Common myeloid progenitor, CD34-positive (primary cell): ENCODE measurements at regions not wholly inside any gene's neighbourhood (a gene's known extent, or its start where the extent isn't known, plus 50 kb on each side); places are given as distances from the start of the nearest gene placed in this dataset.
A peak's percentile ranks its signal among the peaks of the same experiment; 100 is the strongest.

Experiments
- CTCF ChIA-PET: fragments of 350-600 bp; sonication (Branson Sonifier 250); formaldehyde crosslinking; loops from one replicate; lab custom pipeline; 2021; ENCODE audit warnings: antibody characterized with exemption; lab: Charles Lee
- POLR2A ChIA-PET: fragments of 350-600 bp; sonication (Branson Sonifier 250); formaldehyde crosslinking; loops from one replicate; lab custom pipeline; 2021; ENCODE audit warnings: antibody characterized with exemption; lab: Charles Lee
- DNase-seq, 3 donors: peaks; one replicate each; pipeline versions ENCODE4 v3.0.0 to v3.0.0-alpha.2; 2013
- H3K27ac ChIP-seq, 2 experiments: 1 replicate in 1 of 2; 2 replicates in 1 of 2; pipeline ENCODE4 v1.7.0; 2013; ENCODE audit warnings: inconsistent platforms in 2 of 2, low read length in 2 of 2, mild to moderate bottlenecking in 2 of 2, low read depth in 1 of 2, moderate library complexity in 1 of 2; ENCODE audit not compliant: severe bottlenecking in 2 of 2, insufficient read depth in 1 of 2, poor library complexity in 1 of 2
- H3K27me3 ChIP-seq, 5 experiments: replicated peaks in 2 of 5; 1 replicate in 3 of 5; 2 replicates in 2 of 5; pipeline versions ENCODE4 v1.6.1 to v1.7.0; 2013; ENCODE audit warnings: low read length in 4 of 5, mild to moderate bottlenecking in 2 of 5, moderate library complexity in 2 of 5, inconsistent platforms in 1 of 5; ENCODE audit not compliant: insufficient read depth in 5 of 5, control insufficient read depth in 4 of 5
- H3K36me3 ChIP-seq, 4 experiments: 1 replicate in 2 of 4; 2 replicates in 2 of 4; pipeline versions ENCODE4 v1.6.1 to v1.7.0; 2013; ENCODE audit warnings: low read length in 3 of 4, control low read depth in 1 of 4, mild to moderate bottlenecking in 1 of 4; ENCODE audit not compliant: control insufficient read depth in 4 of 4, insufficient read depth in 4 of 4
- H3K4me1 ChIP-seq, 4 experiments: 1 replicate in 3 of 4; 2 replicates in 1 of 4; pipeline versions ENCODE4 v1.6.1 to v1.7.1; 2013; ENCODE audit warnings: low read length in 3 of 4, mild to moderate bottlenecking in 3 of 4, control low read depth in 1 of 4, inconsistent platforms in 1 of 4, moderate library complexity in 1 of 4; ENCODE audit not compliant: control insufficient read depth in 4 of 4, insufficient read depth in 4 of 4; ENCODE audit errors: control extremely low read depth in 1 of 4
- H3K4me3 ChIP-seq, 7 experiments: 1 replicate in 4 of 7; 2 replicates in 3 of 7; pipeline versions ENCODE4 v1.5.1 to v1.7.0; 2013; ENCODE audit warnings: mild to moderate bottlenecking in 7 of 7, low read length in 6 of 7, moderate library complexity in 6 of 7, inconsistent platforms in 2 of 7, low read depth in 2 of 7, control low read depth in 1 of 7; ENCODE audit not compliant: insufficient read depth in 4 of 7, control insufficient read depth in 1 of 7; ENCODE audit errors: extremely low read depth in 1 of 7
- H3K9me3 ChIP-seq, 5 experiments: 1 replicate in 4 of 5; 2 replicates in 1 of 5; pipeline versions ENCODE4 v1.6.1 to v1.7.1; 2013; ENCODE audit warnings: low read length in 4 of 5, mild to moderate bottlenecking in 2 of 5, inconsistent platforms in 1 of 5, low read depth in 1 of 5, moderate library complexity in 1 of 5; ENCODE audit not compliant: control insufficient read depth in 4 of 5, insufficient read depth in 2 of 5; ENCODE audit errors: control extremely low read depth in 1 of 5
- whole genome bisulfite sequencing: methylation state at CpG from one replicate; pipeline ENCODE4 v1.1.5; 2013; ENCODE audit not compliant: insufficient coverage; 5-methylcytosine and 5-hydroxymethylcytosine counted together

- Histone ChIP-seq H3K27ac (no peak overlapping the region), H3K9me3 (no peaks in the 10 kb centered on the region), H3K4me1 (peaks cover 0 to 24% (median 11%) of the 10 kb centered on the region in 4 experiments), H3K27me3 (peaks cover 0 to 18% (median 0%) of the 10 kb centered on the region in 5 experiments), H3K4me3 (no peak overlapping the region), H3K36me3 (no peaks in the 10 kb centered on the region)
- CTCF ChIA-PET = interaction anchor here (1.5 kb wide), 1 partner anchor 75 kb away, joined by 3 read pairs; no protein-coding TSS in a partner anchor
- POLR2A ChIA-PET = no interaction called here
- no peak for DNase-seq
- 92% methylated on average over 6 of the region's 13 CpGs for WGBS
Observed at GRCh38 chrX:39577206-39577984, 520.4 kb downstream of the BCOR start.

DNA sequence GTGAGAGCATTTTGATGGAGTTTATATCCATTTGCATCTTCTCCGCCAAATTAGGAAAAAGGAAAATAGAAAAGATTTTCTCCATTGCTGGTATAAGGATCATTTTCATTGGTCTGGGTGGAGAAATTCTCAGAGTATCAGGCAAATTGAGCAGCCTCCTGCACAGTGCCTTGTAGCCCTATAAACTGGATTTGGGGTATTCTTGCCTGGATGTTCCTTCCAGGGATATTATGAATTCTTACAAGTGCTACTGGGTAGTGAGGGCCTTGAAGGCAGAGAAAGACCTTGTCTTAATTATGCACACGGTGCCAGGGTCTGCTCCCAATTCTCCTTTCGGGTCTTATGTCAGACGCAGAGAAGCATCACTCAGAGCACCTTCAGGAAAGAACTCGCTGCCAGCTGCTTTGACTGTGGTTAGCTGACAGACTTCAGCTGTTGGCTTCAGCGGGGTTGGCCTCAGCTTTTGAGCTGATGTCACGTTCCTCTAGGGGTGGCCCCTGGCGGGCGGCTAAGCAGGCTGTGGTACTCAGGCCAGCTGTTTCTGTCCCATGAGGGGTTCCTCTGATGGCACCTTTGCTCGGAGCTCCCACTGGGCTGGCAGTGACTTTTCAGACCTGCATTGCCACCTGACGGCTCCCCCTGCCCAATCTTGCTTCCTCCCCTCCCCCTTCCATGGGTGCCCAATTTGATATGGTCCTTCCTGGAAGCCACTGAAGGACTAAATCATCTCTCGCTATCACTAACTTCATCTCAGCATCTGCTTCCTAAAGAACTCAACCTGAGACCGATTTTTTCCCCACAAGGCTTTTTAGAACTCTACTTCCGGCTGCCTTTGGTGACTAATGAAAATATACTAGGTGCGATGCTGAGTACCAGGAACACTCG lies 519.5 kb downstream of the BCOR start:
- DNase-seq = peak; percentile 67 to 95 (median 93)
- ChIA-PET CTCF (interaction anchor here (1.0 to 1.5 kb wide), 2 partner anchors 59 to 74 kb away, joined by 3 read pairs; no protein-coding TSS in a partner anchor), POLR2A (no interaction called here)
- 45% methylated on average over 16 of the region's 16 CpGs for WGBS
- Histone ChIP-seq H3K9me3 (no peaks in the 10 kb centered on the region), H3K4me3 (peak overlapping the region in 1 of 7 experiments; percentile 10), H3K4me1 (peaks cover 0 to 24% (median 12%) of the 10 kb centered on the region in 4 experiments), H3K27ac (no peak overlapping the region), H3K36me3 (no peaks in the 10 kb centered on the region), H3K27me3 (peaks cover 0 to 20% (median 0%) of the 10 kb centered on the region in 5 experiments)

DNA sequence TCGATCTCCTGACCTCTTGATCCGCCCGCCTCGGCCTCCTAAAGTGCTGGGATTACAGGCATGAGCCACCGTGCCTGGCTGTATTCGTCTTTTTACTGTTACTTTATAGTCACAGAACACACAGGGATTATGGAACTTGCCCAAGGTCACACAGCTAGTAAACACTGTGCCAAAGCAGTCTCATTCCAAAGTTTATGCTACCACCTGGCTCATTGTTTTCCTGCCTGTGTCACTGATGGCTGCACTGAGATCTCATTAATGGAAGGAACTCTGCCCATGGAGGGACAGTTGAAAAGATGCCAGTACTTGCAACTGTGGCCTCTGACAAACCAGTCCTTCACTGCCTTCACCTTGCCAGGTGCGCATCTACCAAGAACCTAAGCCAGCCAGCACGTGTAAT lies 517.7 kb downstream of the BCOR start:
- ChIA-PET CTCF (no interaction called here), POLR2A (no interaction called here)
- H3K4me1 ChIP-seq = peaks cover 0 to 24% (median 12%) of the 10 kb centered on the region in 4 experiments
- H3K27me3 ChIP-seq = peaks cover 0 to 18% (median 0%) of the 10 kb centered on the region in 5 experiments
- WGBS = 88% methylated on average over 6 of the region's 8 CpGs
- no peak overlapping the region for H3K27ac ChIP-seq
- H3K4me3 ChIP-seq = no peak overlapping the region
- no peaks in the 10 kb centered on the region for H3K36me3 ChIP-seq
- no peak for DNase-seq
- H3K9me3 ChIP-seq = peaks cover 0 to 2% (median 0%) of the 10 kb centered on the region in 5 experiments

- H3K27me3 ChIP-seq = peaks cover 0 to 13% (median 0%) of the 10 kb centered on the region in 5 experiments
- ChIA-PET CTCF (no interaction called here), POLR2A (no interaction called here)
- H3K36me3 ChIP-seq = no peaks in the 10 kb centered on the region
- H3K27ac ChIP-seq = no peak overlapping the region
- no peak overlapping the region for H3K4me3 ChIP-seq
- 36% methylated on average over 3 of the region's 3 CpGs for WGBS
- DNase-seq = no peak
- peaks cover 0 to 24% (median 12%) of the 10 kb centered on the region in 4 experiments for H3K4me1 ChIP-seq
- H3K9me3 ChIP-seq = peaks cover 0 to 2% (median 0%) of the 10 kb centered on the region in 5 experiments
Observed at GRCh38 chrX:39581411-39581810, 516.3 kb downstream of the BCOR start.

- peaks cover 0 to 2% (median 0%) of the 10 kb centered on the region in 5 experiments for H3K9me3 ChIP-seq
- WGBS = 31% methylated on average over 2 of the region's 3 CpGs
- peak; percentile 18 to 64 (median 34) for DNase-seq
- POLR2A ChIA-PET = no interaction called here
- H3K4me3 ChIP-seq = no peak overlapping the region
- CTCF ChIA-PET = no interaction called here
- no peaks in the 10 kb centered on the region for H3K36me3 ChIP-seq
- peaks cover 0 to 24% (median 12%) of the 10 kb centered on the region in 4 experiments for H3K4me1 ChIP-seq
- peaks cover 0 to 7% (median 0%) of the 10 kb centered on the region in 5 experiments for H3K27me3 ChIP-seq
- H3K27ac ChIP-seq = no peak overlapping the region
Observed at GRCh38 chrX:39582091-39582490, 515.7 kb downstream of the BCOR start.

- CTCF ChIA-PET = no interaction called here
- Histone ChIP-seq H3K4me3 (no peak overlapping the region), H3K4me1 (peaks cover 0 to 16% (median 7%) of the 10 kb centered on the region in 4 experiments), H3K27me3 (peaks cover 0 to 7% (median 0%) of the 10 kb centered on the region in 5 experiments), H3K9me3 (peaks cover 0 to 2% (median 0%) of the 10 kb centered on the region in 5 experiments), H3K27ac (no peak overlapping the region), H3K36me3 (no peaks in the 10 kb centered on the region)
- WGBS = 60% methylated on average over 3 of the region's 4 CpGs
- no peak for DNase-seq
- POLR2A ChIA-PET = no interaction called here
Observed at GRCh38 chrX:39582976-39583375, 514.8 kb downstream of the BCOR start.
